HL-60 (cell line): ENCODE measurements at regions not wholly inside any gene's neighbourhood (a gene's known extent, or its start where the extent isn't known, plus 50 kb on each side); places are given as distances from the start of the nearest gene placed in this dataset.

Experiments used
- DNase-seq, 2 experiments: peaks; one replicate each; pipeline ENCODE4 v3.0.0-alpha.2; 2010 to 2020; ENCODE audit warnings: low read depth in 1 of 2, low spot score in 1 of 2
- H3K27ac ChIP-seq: fragments of 250-450 bp; sonication (Bioruptor Pico); replicated peaks from 2 replicates; pipeline ENCODE4 v1.5.1; 2020; ENCODE audit warnings: mild to moderate bottlenecking, moderate library complexity
- H3K27me3 ChIP-seq: fragments of 250-450 bp; sonication (Bioruptor Pico); 2 replicates; pipeline ENCODE4 v1.5.1; 2021; ENCODE audit warnings: mild to moderate bottlenecking, moderate library complexity; ENCODE audit not compliant: insufficient read depth, poor library complexity, severe bottlenecking
- H3K4me3 ChIP-seq: replicated peaks from 2 replicates; pipeline ENCODE4 v1.5.1; 2011; ENCODE audit warnings: mild to moderate bottlenecking, control low read depth, low read length; ENCODE audit not compliant: insufficient read depth
- CTCF ChIP-seq: IDR thresholded peaks from one replicate; pipeline ENCODE4 v1.5.1; 2011; ENCODE audit warnings: low read length, control low read depth, inconsistent platforms; ENCODE audit not compliant: insufficient read depth
- GABPA ChIP-seq: IDR thresholded peaks from 2 replicates; pipeline ENCODE4 v1.6.1; 2012; ENCODE audit warnings: low read depth
- POLR2AphosphoS5 ChIP-seq: IDR thresholded peaks from 2 replicates; pipeline ENCODE4 v1.6.1; 2012; ENCODE audit warnings: low read depth
- REST ChIP-seq: IDR thresholded peaks from 2 replicates; pipeline ENCODE4 v1.6.1; 2012; ENCODE audit warnings: low read depth; ENCODE audit not compliant: insufficient replicate concordance
- SPI1 ChIP-seq: IDR thresholded peaks from 2 replicates; pipeline ENCODE4 v1.6.1; 2012; ENCODE audit warnings: low read depth, mild to moderate bottlenecking, borderline replicate concordance

GRCh38 chr11:69890476-69890875, 71.3 kb upstream of the FGF3 start:
- peaks cover 13% of the 10 kb centered on the region for H3K27me3 ChIP-seq
- no peak overlapping the region for H3K27ac ChIP-seq
- H3K4me3 ChIP-seq, result no peak overlapping the region
- TF ChIP-seq POLR2AphosphoS5 (no peak), GABPA (no peak), CTCF (no peak), REST (no peak)
- no peak for DNase-seq

- H3K27ac ChIP-seq, result no peak overlapping the region
- TF ChIP-seq GABPA (no peak), REST (no peak), POLR2AphosphoS5 (no peak), CTCF (no peak), SPI1 (no peak)
- no peak for DNase-seq
- no peak overlapping the region for H3K4me3 ChIP-seq
- peaks cover 13% of the 10 kb centered on the region for H3K27me3 ChIP-seq
These were observed 72.4 kb upstream of the FGF3 start for GRCh38 chr11:69891421-69892236.

- TF ChIP-seq CTCF (no peak), GABPA (no peak), REST (no peak), POLR2AphosphoS5 (no peak)
- Histone ChIP-seq H3K27ac (no peak overlapping the region), H3K27me3 (peaks cover 13% of the 10 kb centered on the region), H3K4me3 (no peak overlapping the region)
- no peak for DNase-seq
These were observed 73.2 kb upstream of the FGF3 start for GRCh38 chr11:69892237-69892985.
